ENCODE measurements at regions not wholly inside any gene's neighbourhood (a gene's known extent, or its start where the extent isn't known, plus 50 kb on each side); places are given as distances from the start of the nearest gene placed in this dataset.

DNA sequence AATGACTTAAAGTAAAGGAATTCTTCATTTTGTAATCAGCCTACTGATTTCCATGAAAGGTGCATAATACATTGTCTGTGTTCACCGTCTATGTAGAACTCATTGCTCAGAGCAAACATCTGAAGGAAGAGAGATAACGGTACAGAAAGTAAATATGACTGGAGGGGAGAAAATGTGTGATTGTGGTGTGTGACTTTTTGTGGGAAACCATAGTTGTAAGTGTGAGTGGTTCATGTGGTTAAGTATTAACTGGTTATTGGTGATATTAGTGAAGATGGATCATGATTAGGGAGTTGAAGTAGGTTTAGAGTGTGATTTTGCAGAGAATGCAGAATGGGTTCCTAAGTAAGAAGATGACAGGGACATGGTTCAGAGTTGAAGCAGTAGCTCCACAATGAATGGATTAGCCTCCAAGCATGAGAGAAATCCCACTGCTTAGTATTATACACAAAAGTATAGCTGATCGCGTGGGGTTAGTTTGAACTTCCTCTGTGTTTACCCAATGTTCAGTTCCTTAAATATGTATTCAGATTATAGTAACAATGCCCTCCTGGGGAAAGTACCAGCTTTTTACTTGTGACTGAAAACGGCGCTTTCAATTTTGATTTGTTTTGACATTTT is 368.9 kb downstream of the UTRN start:
- Histone ChIP-seq H3K4me3 (ENCODE audit: low read length) (no peak overlapping the region), H4K20me1 (ENCODE audit: insufficient read depth, low read depth, low read length) (no peaks in the 10 kb centered on the region), H3K9me2 (replicated peaks; ENCODE audit: insufficient read depth, low read length) (no peaks in the 10 kb centered on the region), H2AFZ (ENCODE audit: low read length) (no peak overlapping the region), H3K36me3 (ENCODE audit: insufficient read depth, low read length) (no peaks in the 10 kb centered on the region), H3K79me2 (ENCODE audit: low read length) (no peaks in the 10 kb centered on the region), H3K9me3 (ENCODE audit: low read length) (no peaks in the 10 kb centered on the region), H3K27ac (ENCODE audit: low read length) (no peak overlapping the region), H3K27me3 (ENCODE audit: low read length) (no peaks in the 10 kb centered on the region), H3K9ac (ENCODE audit: low read length) (no peak overlapping the region), H3K4me2 (ENCODE audit: low read depth, low read length, poor library complexity, severe bottlenecking) (no peak overlapping the region), H3K4me1 (ENCODE audit: low read length) (peaks cover 4% of the 10 kb centered on the region; the same call in 1 of the 2 replicates)
- no peak for DNase-seq

- H3K4me2 ChIP-seq (ENCODE audit: low read depth, low read length, poor library complexity, severe bottlenecking), result no peak overlapping the region
- H3K79me2 ChIP-seq (ENCODE audit: low read length), result no peaks in the 10 kb centered on the region
- no peak overlapping the region for H3K9ac ChIP-seq (ENCODE audit: low read length)
- no peaks in the 10 kb centered on the region for H4K20me1 ChIP-seq (ENCODE audit: insufficient read depth, low read depth, low read length)
- H3K27me3 ChIP-seq (ENCODE audit: low read length), result no peaks in the 10 kb centered on the region
- H3K9me2 ChIP-seq (replicated peaks; ENCODE audit: insufficient read depth, low read length), result no peaks in the 10 kb centered on the region
- no peak overlapping the region for H2AFZ ChIP-seq (ENCODE audit: low read length)
- no peak overlapping the region for H3K27ac ChIP-seq (ENCODE audit: low read length)
- H3K36me3 ChIP-seq (ENCODE audit: insufficient read depth, low read length), result no peaks in the 10 kb centered on the region
- DNase-seq, result no peak
- no peaks in the 10 kb centered on the region for H3K9me3 ChIP-seq (ENCODE audit: low read length)
- peaks cover 4% of the 10 kb centered on the region; the same call in 1 of the 2 replicates for H3K4me1 ChIP-seq (ENCODE audit: low read length)
- H3K4me3 ChIP-seq (ENCODE audit: low read length), result no peak overlapping the region
Measured at GRCh38 chr6:144654506-144654905, 369.4 kb downstream of the UTRN start.

DNA sequence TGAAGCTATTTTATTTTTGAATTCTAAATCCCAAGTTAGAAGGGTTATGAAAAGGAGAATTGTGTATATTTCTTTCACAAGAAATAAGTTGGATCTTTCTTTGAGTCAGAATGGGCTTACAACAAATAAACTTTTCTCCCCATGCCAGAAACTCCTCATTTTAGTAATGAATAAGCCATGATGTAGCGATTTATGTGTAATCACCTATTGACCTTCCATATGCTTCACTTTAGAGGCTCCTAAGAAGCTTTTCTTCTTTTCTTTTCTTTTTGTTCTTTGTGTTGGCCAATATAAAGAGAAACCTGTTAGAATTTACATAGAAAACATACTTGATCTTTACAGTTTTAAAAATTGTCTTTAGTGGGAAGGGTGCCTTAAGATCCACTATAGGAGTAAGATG is 370.2 kb downstream of the UTRN start:
- no peak overlapping the region for H2AFZ ChIP-seq (ENCODE audit: low read length)
- H3K4me1 ChIP-seq (ENCODE audit: low read length), result peaks cover 4% of the 10 kb centered on the region; the same call in 1 of the 2 replicates
- H3K9me2 ChIP-seq (replicated peaks; ENCODE audit: insufficient read depth, low read length), result no peaks in the 10 kb centered on the region
- H3K4me3 ChIP-seq (ENCODE audit: low read length), result no peak overlapping the region
- H3K4me2 ChIP-seq (ENCODE audit: low read depth, low read length, poor library complexity, severe bottlenecking), result no peak overlapping the region
- H3K36me3 ChIP-seq (ENCODE audit: insufficient read depth, low read length), result no peaks in the 10 kb centered on the region
- no peak for DNase-seq
- no peaks in the 10 kb centered on the region for H4K20me1 ChIP-seq (ENCODE audit: insufficient read depth, low read depth, low read length)
- no peaks in the 10 kb centered on the region for H3K27me3 ChIP-seq (ENCODE audit: low read length)
- no peaks in the 10 kb centered on the region for H3K9me3 ChIP-seq (ENCODE audit: low read length)
- H3K27ac ChIP-seq (ENCODE audit: low read length), result no peak overlapping the region
- H3K9ac ChIP-seq (ENCODE audit: low read length), result no peak overlapping the region
- no peaks in the 10 kb centered on the region for H3K79me2 ChIP-seq (ENCODE audit: low read length)

- H3K79me2 ChIP-seq (ENCODE audit: low read length), result no peaks in the 10 kb centered on the region
- no peak overlapping the region for H2AFZ ChIP-seq (ENCODE audit: low read length)
- H3K27me3 ChIP-seq (ENCODE audit: low read length), result no peaks in the 10 kb centered on the region
- H3K9me2 ChIP-seq (replicated peaks; ENCODE audit: insufficient read depth, low read length), result no peaks in the 10 kb centered on the region
- DNase-seq, result no peak
- peaks cover 4% of the 10 kb centered on the region; the same call in 1 of the 2 replicates for H3K4me1 ChIP-seq (ENCODE audit: low read length)
- H3K4me2 ChIP-seq (ENCODE audit: low read depth, low read length, poor library complexity, severe bottlenecking), result no peak overlapping the region
- H4K20me1 ChIP-seq (ENCODE audit: insufficient read depth, low read depth, low read length), result no peaks in the 10 kb centered on the region
- H3K9me3 ChIP-seq (ENCODE audit: low read length), result no peaks in the 10 kb centered on the region
- H3K27ac ChIP-seq (ENCODE audit: low read length), result no peak overlapping the region
- H3K4me3 ChIP-seq (ENCODE audit: low read length), result no peak overlapping the region
- H3K9ac ChIP-seq (ENCODE audit: low read length), result no peak overlapping the region
- no peaks in the 10 kb centered on the region for H3K36me3 ChIP-seq (ENCODE audit: insufficient read depth, low read length)
Measured at GRCh38 chr6:144657691-144658090, 372.6 kb downstream of the UTRN start.

DNA sequence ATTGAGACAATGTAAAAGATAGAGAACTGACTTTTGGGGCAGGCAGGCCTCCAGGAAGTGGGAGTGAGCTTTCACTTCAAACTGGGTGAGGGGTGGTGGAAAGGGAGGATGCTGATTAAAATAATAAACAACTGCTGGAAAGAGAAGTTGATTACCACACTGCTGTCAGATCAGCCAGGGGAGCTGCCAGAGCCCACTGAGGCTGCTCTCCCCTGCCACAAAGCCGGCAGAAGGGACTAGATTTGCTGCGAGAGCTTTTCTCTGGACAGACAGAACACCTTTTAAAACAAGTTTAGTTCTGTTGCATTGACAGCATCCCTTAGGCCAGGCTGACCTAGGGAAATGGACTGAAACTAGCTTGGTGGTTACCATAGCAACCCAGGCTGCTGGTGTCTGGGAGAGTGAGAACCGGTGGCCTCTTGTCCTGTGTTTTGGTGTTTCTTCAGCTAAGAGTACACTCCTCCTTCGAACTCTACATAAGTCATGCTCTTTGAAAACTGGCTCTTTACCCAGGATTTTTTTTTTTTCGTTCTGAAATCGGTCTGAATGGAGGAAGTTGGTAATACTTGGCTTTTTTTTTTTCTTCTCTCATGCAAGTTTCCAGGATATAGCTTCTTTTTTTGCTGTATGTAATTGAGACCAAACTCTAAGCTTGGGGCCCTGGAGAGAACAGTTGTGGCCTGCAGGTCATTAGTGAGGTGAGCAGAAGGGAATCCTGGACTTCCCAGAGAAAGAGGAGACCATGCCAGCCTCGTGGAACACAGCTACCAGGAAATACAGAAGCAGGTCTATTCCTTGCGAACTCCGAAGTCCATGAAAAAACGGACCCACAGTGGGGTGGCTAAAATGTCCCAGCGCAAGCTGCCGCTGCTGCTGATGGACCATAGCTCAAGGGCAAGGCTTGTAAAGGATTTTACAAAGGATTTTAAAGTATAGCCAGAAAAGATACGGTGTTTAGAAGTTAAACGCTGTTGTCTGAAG is 374.4 kb downstream of the UTRN start:
- no peak for DNase-seq
- no peaks in the 10 kb centered on the region for H4K20me1 ChIP-seq (ENCODE audit: insufficient read depth, low read depth, low read length)
- peaks cover 4% of the 10 kb centered on the region; the same call in 1 of the 2 replicates for H3K4me1 ChIP-seq (ENCODE audit: low read length)
- no peaks in the 10 kb centered on the region for H3K79me2 ChIP-seq (ENCODE audit: low read length)
- no peaks in the 10 kb centered on the region for H3K36me3 ChIP-seq (ENCODE audit: insufficient read depth, low read length)
- H3K4me3 ChIP-seq (ENCODE audit: low read length), result no peak overlapping the region
- H3K9me2 ChIP-seq (replicated peaks; ENCODE audit: insufficient read depth, low read length), result no peaks in the 10 kb centered on the region
- no peaks in the 10 kb centered on the region for H3K9me3 ChIP-seq (ENCODE audit: low read length)
- no peak overlapping the region for H3K27ac ChIP-seq (ENCODE audit: low read length)
- no peak overlapping the region for H3K9ac ChIP-seq (ENCODE audit: low read length)
- no peak overlapping the region for H3K4me2 ChIP-seq (ENCODE audit: low read depth, low read length, poor library complexity, severe bottlenecking)
- H3K27me3 ChIP-seq (ENCODE audit: low read length), result no peaks in the 10 kb centered on the region
- H2AFZ ChIP-seq (ENCODE audit: low read length), result no peak overlapping the region

DNA sequence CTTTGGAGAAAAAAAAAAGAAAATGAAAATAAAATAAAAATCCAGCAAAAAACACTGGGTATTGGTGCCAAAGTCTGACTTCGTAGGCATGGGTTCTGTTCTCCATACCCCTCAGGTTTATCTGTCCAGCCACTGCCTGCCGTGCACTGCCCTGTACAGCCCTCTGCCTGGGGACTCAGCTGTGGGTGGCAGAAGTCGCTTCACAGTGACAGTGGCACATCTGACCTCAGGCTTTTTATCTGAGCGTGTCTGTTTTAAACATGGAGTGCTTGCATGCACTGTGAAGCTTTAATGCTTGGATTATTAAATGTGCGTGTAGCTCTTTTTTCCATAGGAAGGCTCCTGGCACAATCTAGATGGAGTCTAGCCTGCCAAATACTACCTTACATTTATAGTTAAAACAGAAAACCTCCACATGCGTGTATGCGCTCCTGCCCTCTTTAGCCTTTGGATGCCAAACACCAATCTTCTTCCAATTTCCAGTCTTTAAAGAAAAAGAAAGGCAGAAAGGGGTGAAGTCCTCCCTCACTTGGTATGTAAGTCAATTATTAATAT is 375.5 kb downstream of the UTRN start:
- no peak overlapping the region for H3K9ac ChIP-seq (ENCODE audit: low read length)
- peaks cover 5% of the 10 kb centered on the region for H3K4me1 ChIP-seq (ENCODE audit: low read length)
- no peaks in the 10 kb centered on the region for H4K20me1 ChIP-seq (ENCODE audit: insufficient read depth, low read depth, low read length)
- H3K27ac ChIP-seq (ENCODE audit: low read length), result no peak overlapping the region
- no peak overlapping the region for H2AFZ ChIP-seq (ENCODE audit: low read length)
- H3K9me2 ChIP-seq (replicated peaks; ENCODE audit: insufficient read depth, low read length), result no peaks in the 10 kb centered on the region
- no peak for DNase-seq
- H3K27me3 ChIP-seq (ENCODE audit: low read length), result no peaks in the 10 kb centered on the region
- H3K79me2 ChIP-seq (ENCODE audit: low read length), result no peaks in the 10 kb centered on the region
- no peak overlapping the region for H3K4me2 ChIP-seq (ENCODE audit: low read depth, low read length, poor library complexity, severe bottlenecking)
- no peaks in the 10 kb centered on the region for H3K9me3 ChIP-seq (ENCODE audit: low read length)
- no peak overlapping the region for H3K4me3 ChIP-seq (ENCODE audit: low read length)
- H3K36me3 ChIP-seq (ENCODE audit: insufficient read depth, low read length), result no peaks in the 10 kb centered on the region

DNA sequence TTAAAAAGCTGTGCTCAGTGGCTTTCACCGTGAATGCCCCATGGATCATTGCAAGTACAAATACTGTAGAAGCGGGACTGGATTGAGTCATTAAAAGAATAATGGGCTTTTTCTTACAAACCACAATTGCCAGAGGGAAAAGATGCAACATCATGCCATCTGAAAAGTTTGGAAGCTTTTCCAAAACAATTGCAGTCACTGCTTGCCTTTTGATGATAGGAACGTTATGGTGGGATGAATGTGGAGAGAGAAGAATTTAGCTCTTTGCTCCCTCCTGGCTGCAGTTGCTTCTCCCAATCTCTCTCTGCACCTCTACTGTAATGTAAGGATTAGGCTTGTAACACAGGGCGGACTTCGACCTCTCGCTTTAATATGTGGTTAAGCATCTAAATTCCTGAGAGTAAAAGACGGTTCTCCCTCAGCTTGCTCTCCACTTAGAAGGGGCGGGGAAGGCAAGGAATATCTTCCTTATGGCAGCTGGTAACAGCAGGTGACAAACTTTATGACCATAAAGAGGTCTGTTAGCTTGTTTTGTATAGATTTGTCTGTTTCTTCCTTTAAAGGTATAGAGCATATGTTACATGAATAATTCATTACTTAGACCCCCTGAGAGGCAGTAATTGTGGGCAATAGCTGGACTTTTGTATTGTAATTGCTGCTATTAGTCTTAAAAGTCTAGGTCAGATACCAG is 376.1 kb downstream of the UTRN start:
- DNase-seq, result no peak
- Histone ChIP-seq H3K36me3 (ENCODE audit: insufficient read depth, low read length) (no peaks in the 10 kb centered on the region), H3K79me2 (ENCODE audit: low read length) (no peaks in the 10 kb centered on the region), H3K27ac (ENCODE audit: low read length) (no peak overlapping the region), H2AFZ (ENCODE audit: low read length) (no peak overlapping the region), H3K27me3 (ENCODE audit: low read length) (no peaks in the 10 kb centered on the region), H4K20me1 (ENCODE audit: insufficient read depth, low read depth, low read length) (no peaks in the 10 kb centered on the region), H3K4me3 (ENCODE audit: low read length) (no peak overlapping the region), H3K4me1 (ENCODE audit: low read length) (peaks cover 11% of the 10 kb centered on the region), H3K9me3 (ENCODE audit: low read length) (no peaks in the 10 kb centered on the region), H3K9me2 (replicated peaks; ENCODE audit: insufficient read depth, low read length) (no peaks in the 10 kb centered on the region), H3K9ac (ENCODE audit: low read length) (no peak overlapping the region), H3K4me2 (ENCODE audit: low read depth, low read length, poor library complexity, severe bottlenecking) (no peak overlapping the region)
